K562 (cell line): ENCODE measurements at regions not wholly inside any gene's neighbourhood (a gene's known extent, or its start where the extent isn't known, plus 50 kb on each side); places are given as distances from the start of the nearest gene placed in this dataset.

Source experiments
- ATAC-seq: fragments of 200-7000 bp; cut with Tn5 transposase; 3 replicates; pipeline ENCODE4 v1.9.1; 2020; ENCODE audit warnings: moderate library complexity
- BruUV-seq: library from RNA; stranded (reverse); fragments of 400-500 nt; replicated peaks from 2 replicates; lab custom pipeline; 2021; lab: Mats Ljungman, UMichigan
- CTCF ChIA-PET: fragments of 300-600 bp; formaldehyde crosslinking; extraction: SDS; loops from one replicate; lab custom pipeline; 2021; ENCODE audit warnings: low intra/inter-chr PET ratio; lab: Yijun Ruan, JAX
- POLR2A ChIA-PET: fragments of 300-600, 350-650 bp; sonication (Branson Sonifier 250); formaldehyde crosslinking; extraction: SDS; loops from one replicate; lab custom pipeline; 2021; ENCODE audit warnings: antibody characterized with exemption, inconsistent platforms; lab: Yijun Ruan, JAX
- DNase-seq, 4 experiments: peaks; one replicate each; pipeline versions ENCODE4 v3.0.0 to v3.0.0-alpha.2; 2011 to 2018; ENCODE audit warnings: low spot score in 3 of 4, mixed read lengths in 3 of 4; ENCODE audit errors: extremely low read depth in 1 of 4
- FAIRE-seq: peaks from 2 replicates; lab custom pipeline; 2011; peaks lifted over from hg19 to GRCh38; lab: Jason Lieb, UNC
- H2AFZ ChIP-seq: 2 replicates; pipeline ENCODE4 v1.6.0; 2011; ENCODE audit warnings: low read depth, low read length, control low read depth, inconsistent platforms
- H3K27ac ChIP-seq: fragments of 200-600 bp; 3 replicates; pipeline ENCODE4 v1.8.0; 2011; ENCODE audit warnings: low read depth, mild to moderate bottlenecking, control low read depth, inconsistent platforms, low read length, moderate library complexity, mixed read lengths; ENCODE audit errors: extremely low read depth
- H3K27me3 ChIP-seq, 2 experiments: fragments of 300-600 bp in 1 of 2; 2 replicates in 1 of 2; 3 replicates in 1 of 2; pipeline versions ENCODE4 v1.6.0 to v1.8.0; 2011; ENCODE audit warnings: inconsistent platforms in 2 of 2, low read length in 2 of 2, mild to moderate bottlenecking in 1 of 2, mixed read lengths in 1 of 2, moderate library complexity in 1 of 2; ENCODE audit not compliant: control insufficient read depth in 2 of 2, insufficient read depth in 2 of 2
- H3K36me3 ChIP-seq: fragments of 300-600 bp; 3 replicates; pipeline ENCODE4 v1.8.0; 2011; ENCODE audit warnings: mild to moderate bottlenecking, low read length, inconsistent platforms; ENCODE audit not compliant: control insufficient read depth, insufficient read depth
- H3K4me1 ChIP-seq, 2 experiments: fragments of 200-600 bp in 1 of 2; replicated peaks in 1 of 2; 2 replicates in 1 of 2; 3 replicates in 1 of 2; pipeline versions ENCODE4 v1.5.1 to v1.8.0; 2011; ENCODE audit warnings: inconsistent platforms in 2 of 2, low read length in 2 of 2, mild to moderate bottlenecking in 1 of 2, mixed read lengths in 1 of 2, moderate library complexity in 1 of 2; ENCODE audit not compliant: control insufficient read depth in 2 of 2, insufficient read depth in 2 of 2
- H3K4me2 ChIP-seq: 2 replicates; pipeline ENCODE4 v1.6.1; 2011; ENCODE audit warnings: low read length, control low read depth, inconsistent platforms, mixed read lengths; ENCODE audit not compliant: insufficient read depth
- H3K4me3 ChIP-seq: fragments of 200-600 bp; sonication (generic), shearing (Covaris generic); 2 replicates; pipeline ENCODE4 v1.5.1; 2016; ENCODE audit warnings: control low read depth, inconsistent platforms
- H3K79me2 ChIP-seq: fragments of 200-600 bp; 3 replicates; pipeline ENCODE4 v1.8.0; 2011; ENCODE audit warnings: low read length, inconsistent platforms; ENCODE audit not compliant: control insufficient read depth, insufficient read depth
- H3K9ac ChIP-seq, 2 experiments: 2 replicates each; pipeline versions ENCODE4 v1.6.0 to v1.6.1; 2011; ENCODE audit warnings: low read depth in 2 of 2, low read length in 2 of 2, control low read depth in 1 of 2, inconsistent platforms in 1 of 2, mild to moderate bottlenecking in 1 of 2, mixed read lengths in 1 of 2; ENCODE audit not compliant: insufficient read depth in 1 of 2
- H3K9me1 ChIP-seq: one replicate; pipeline ENCODE4 v1.6.0; 2011; ENCODE audit warnings: inconsistent platforms, mild to moderate bottlenecking, low read length, moderate library complexity; ENCODE audit not compliant: control insufficient read depth, insufficient read depth
- H3K9me3 ChIP-seq: replicated peaks from 2 replicates; pipeline ENCODE4 v1.5.1; 2011; ENCODE audit warnings: low read depth, low read length, inconsistent platforms; ENCODE audit not compliant: control insufficient read depth, insufficient read depth
- H4K20me1 ChIP-seq: replicated peaks from 2 replicates; pipeline ENCODE4 v1.6.1; 2011; ENCODE audit warnings: low read length, inconsistent platforms, mixed read lengths; ENCODE audit not compliant: control insufficient read depth, insufficient read depth
- ATF6 ChIP-seq: sonication (generic); formaldehyde crosslinking; IDR thresholded peaks from 2 replicates; pipeline ENCODE4 v1.4.0; 2020; ENCODE audit warnings: mild to moderate bottlenecking, missing genetic modification reagents
- CEBPZ ChIP-seq: fragments of 150-350 bp; IDR thresholded peaks from 2 replicates; pipeline ENCODE4 v1.6.1; 2014; ENCODE audit warnings: low read depth, mild to moderate bottlenecking, low read length, borderline replicate concordance
- COPS2 ChIP-seq: fragments of 450-650 bp; conservative IDR thresholded peaks from 2 replicates; pipeline ENCODE4 v1.6.1; 2016; ENCODE audit warnings: mild to moderate bottlenecking, moderate library complexity
- IRF2 ChIP-seq: sonication (generic); formaldehyde crosslinking; IDR thresholded peaks from 2 replicates; pipeline ENCODE4 v1.8.1; 2022; ENCODE audit warnings: mild to moderate bottlenecking, missing genetic modification reagents
- MCM7 ChIP-seq, 2 experiments: fragments of 450-650 bp; IDR thresholded peaks; 2 replicates each; pipeline ENCODE4 v1.6.1; 2016 to 2018
- NCOR1 ChIP-seq: fragments of 450-650 bp; IDR thresholded peaks from 2 replicates; pipeline ENCODE4 v1.6.1; 2016; ENCODE audit warnings: mild to moderate bottlenecking, moderate library complexity
- RBM25 ChIP-seq: fragments of 200-400 bp; formaldehyde crosslinking; IDR thresholded peaks from 2 replicates; pipeline ENCODE4 v1.6.1; 2018; ENCODE audit warnings: low read length, low read depth, moderate library complexity; ENCODE audit not compliant: severe bottlenecking
- SAP30 ChIP-seq: fragments of 200-600 bp; sonication (generic); IDR thresholded peaks from 2 replicates; pipeline ENCODE4 v1.6.1; 2012; ENCODE audit warnings: borderline replicate concordance, low read depth, mild to moderate bottlenecking, moderate library complexity, low read length, control low read depth, inconsistent platforms; ENCODE audit not compliant: insufficient read depth, poor library complexity, severe bottlenecking
- SMARCA4 ChIP-seq: fragments of 450-650 bp; IDR thresholded peaks from 2 replicates; pipeline ENCODE4 v1.6.1; 2016
- ZC3H11A ChIP-seq: IDR thresholded peaks from 2 replicates; pipeline ENCODE4 v1.6.1; 2012; ENCODE audit warnings: low read depth, low read length, improper control_type of control experiment
- ZNF583 ChIP-seq: fragments of 250-450 bp; sonication (Bioruptor Pico); IDR thresholded peaks from 2 replicates; pipeline ENCODE4 v1.4.0; 2020
- ZSCAN32 ChIP-seq: fragments of 450-650 bp; formaldehyde crosslinking; IDR thresholded peaks from 2 replicates; pipeline ENCODE4 v1.4.0; 2020; ENCODE audit warnings: mild to moderate bottlenecking, moderate library complexity
- WGBS: fragments of 100-300 bp; shearing (Covaris generic); methylation state at CpG from one replicate; pipeline ENCODE4 v1.1.6; 2016; ENCODE audit warnings: low coverage, mixed read lengths; ENCODE audit not compliant: insufficient coverage; ENCODE audit errors: missing lambda C conversion rate; 5-methylcytosine and 5-hydroxymethylcytosine counted together
- in situ Hi-C: fragments of 300-500 bp; cut with MboI; formaldehyde crosslinking; loops from 4 replicates; pipeline ENCODE4 v1.15.0; 2018; ENCODE audit warnings: inconsistent platforms, mixed read lengths
- intact Hi-C: fragments of 100-400 bp; cut with micrococcal nuclease; formaldehyde crosslinking; loops from 2 replicates; pipeline ENCODE4 v1.14.2; 2022
- TF ChIP-seq, protein P1 (sequence below): fragments of 250-450 bp; sonication (Bioruptor Pico); IDR thresholded peaks from 2 replicates; pipeline ENCODE4 v1.8.0; 2022; ENCODE audit warnings: moderate library complexity, mild to moderate bottlenecking, inconsistent platforms

- POLR2A ChIA-PET: interaction anchor here (0.7 kb wide), 1 partner anchor 540 kb away, joined by 4 read pairs; no protein-coding TSS in a partner anchor
- no peak overlapping the region for H3K4me3 ChIP-seq
- no peak overlapping the region for H2AFZ ChIP-seq
- no peaks in the 10 kb centered on the region for H3K36me3 ChIP-seq
- H3K4me2 ChIP-seq: no peak overlapping the region
- CTCF ChIA-PET: no interaction called here
- no peak overlapping the region for H3K9ac ChIP-seq
- H3K9me1 ChIP-seq: no peaks in the 10 kb centered on the region
- BruUV-seq: no TSS peak
- no peak for TF ChIP-seq SMARCA4
- no peak for TF ChIP-seq IRF2 (CRISPR knock-in tag)
- TF ChIP-seq RBM25: no peak
- no peak for TF ChIP-seq ZNF583 (CRISPR knock-in tag)
- TF ChIP-seq NCOR1: no peak
- no peak for TF ChIP-seq MCM7 (IDR thresholded peaks at IDR 0.05)
- no peak for TF ChIP-seq ZSCAN32 (CRISPR knock-in tag)
- no peak for TF ChIP-seq ATF6 (CRISPR knock-in tag)
- no peak for TF ChIP-seq CEBPZ
- no peak for TF ChIP-seq COPS2
- no peak for TF ChIP-seq ZC3H11A
- TF ChIP-seq SAP30: no peak
- TF ChIP-seq, protein P1, sequence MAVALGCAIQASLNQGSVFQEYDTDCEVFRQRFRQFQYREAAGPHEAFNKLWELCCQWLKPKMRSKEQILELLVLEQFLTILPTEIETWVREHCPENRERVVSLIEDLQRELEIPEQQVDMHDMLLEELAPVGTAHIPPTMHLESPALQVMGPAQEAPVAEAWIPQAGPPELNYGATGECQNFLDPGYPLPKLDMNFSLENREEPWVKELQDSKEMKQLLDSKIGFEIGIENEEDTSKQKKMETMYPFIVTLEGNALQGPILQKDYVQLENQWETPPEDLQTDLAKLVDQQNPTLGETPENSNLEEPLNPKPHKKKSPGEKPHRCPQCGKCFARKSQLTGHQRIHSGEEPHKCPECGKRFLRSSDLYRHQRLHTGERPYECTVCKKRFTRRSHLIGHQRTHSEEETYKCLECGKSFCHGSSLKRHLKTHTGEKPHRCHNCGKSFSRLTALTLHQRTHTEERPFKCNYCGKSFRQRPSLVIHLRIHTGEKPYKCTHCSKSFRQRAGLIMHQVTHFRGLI (CRISPR knock-in tag): no peak
- no peak for FAIRE-seq
- 2% methylated on average over 3 of the region's 3 CpGs for WGBS
- H3K9me3 ChIP-seq: no peaks in the 10 kb centered on the region
- no peaks in the 10 kb centered on the region for H3K79me2 ChIP-seq
- in situ Hi-C loops: loop anchor here (25.0 kb wide), 1 partner anchor 552 kb away; no protein-coding TSS in a partner anchor
- no peak overlapping the region for H3K27ac ChIP-seq
- H3K27me3 ChIP-seq: no peaks in the 10 kb centered on the region; a peak in 1 of 5 replicates
- no peaks in the 10 kb centered on the region for H3K4me1 ChIP-seq
- no peak for DNase-seq
- H4K20me1 ChIP-seq: no peaks in the 10 kb centered on the region
- intact Hi-C loops: loop anchor here (2.0 to 10.0 kb wide), 2 partner anchors 150 to 550 kb away; no protein-coding TSS in a partner anchor
- ATAC-seq: no peak
Observed at GRCh38 chr6:71534921-71535320, 246.3 kb downstream of the OGFRL1 start.
